Activated T-cell treated with anti-CD3 and anti-CD28 coated beads for 24 hours (primary cell): ENCODE measurements at regions not wholly inside any gene's neighbourhood (a gene's known extent, or its start where the extent isn't known, plus 50 kb on each side); places are given as distances from the start of the nearest gene placed in this dataset.

ENCODE experiments used
- DNase-seq: peaks from one replicate; pipeline ENCODE4 v3.0.0-alpha.2; 2020; ENCODE audit warnings: low read depth

DNA sequence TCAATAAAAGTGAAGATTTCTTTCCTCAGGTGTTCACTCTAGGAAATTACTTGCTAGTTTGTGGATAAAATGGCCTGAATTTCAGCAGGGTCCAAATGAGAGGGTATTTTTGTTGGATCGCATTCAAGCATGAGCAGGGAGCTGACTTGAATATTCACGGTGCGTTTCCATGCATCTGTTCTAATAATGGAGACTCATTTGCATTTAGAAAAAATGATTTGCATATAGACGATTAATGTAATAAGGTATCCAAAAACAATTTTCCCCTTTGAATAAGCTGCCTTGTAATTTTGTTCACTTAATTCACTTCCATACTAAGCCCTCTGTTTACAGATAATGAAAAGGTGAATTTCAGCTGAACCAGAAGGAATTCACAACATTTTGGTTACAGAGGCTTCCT, 130.9 kb upstream of the AJAP1 start:
- DNase-seq: no peak

DNA sequence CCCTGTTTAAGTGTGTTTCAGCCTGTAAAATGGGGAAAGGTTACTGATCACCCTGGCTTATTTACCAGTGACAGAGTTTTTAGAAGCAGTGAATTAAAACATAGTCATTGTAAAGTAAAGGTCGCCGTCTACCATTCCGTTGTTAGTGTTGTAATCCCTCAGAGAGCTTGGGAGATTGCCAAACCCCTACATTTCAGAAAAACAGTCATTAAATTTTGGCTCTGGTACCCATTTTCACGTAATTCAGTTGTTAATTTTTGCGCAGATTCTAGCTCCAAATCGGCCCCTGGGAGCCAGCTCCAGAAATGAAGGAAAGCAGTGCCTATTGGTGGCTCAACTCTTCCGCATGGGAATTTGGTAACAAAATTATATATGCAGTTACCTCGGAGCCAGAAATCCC, 127.7 kb upstream of the AJAP1 start:
- no peak for DNase-seq

DNA sequence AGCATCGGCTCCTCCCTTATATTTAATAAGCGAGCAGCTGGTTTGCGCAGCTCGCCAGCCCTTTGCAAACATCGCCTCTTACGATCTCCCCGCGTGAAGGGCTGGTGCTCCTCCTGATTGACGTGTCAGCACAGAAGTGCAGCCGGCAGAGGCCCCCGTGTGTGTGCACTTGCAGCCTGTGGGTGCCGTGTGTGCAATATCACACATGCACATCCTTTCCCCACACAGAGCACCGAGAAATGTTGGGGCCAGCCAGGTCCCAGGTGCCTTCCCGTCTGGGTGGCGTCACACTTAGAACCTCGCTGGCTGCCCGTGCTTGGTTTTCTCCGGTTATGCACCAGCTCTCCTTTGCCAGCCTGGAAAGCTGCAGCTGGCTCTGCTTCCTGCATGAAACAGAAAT, 126.6 kb upstream of the AJAP1 start:
- no peak for DNase-seq

DNA sequence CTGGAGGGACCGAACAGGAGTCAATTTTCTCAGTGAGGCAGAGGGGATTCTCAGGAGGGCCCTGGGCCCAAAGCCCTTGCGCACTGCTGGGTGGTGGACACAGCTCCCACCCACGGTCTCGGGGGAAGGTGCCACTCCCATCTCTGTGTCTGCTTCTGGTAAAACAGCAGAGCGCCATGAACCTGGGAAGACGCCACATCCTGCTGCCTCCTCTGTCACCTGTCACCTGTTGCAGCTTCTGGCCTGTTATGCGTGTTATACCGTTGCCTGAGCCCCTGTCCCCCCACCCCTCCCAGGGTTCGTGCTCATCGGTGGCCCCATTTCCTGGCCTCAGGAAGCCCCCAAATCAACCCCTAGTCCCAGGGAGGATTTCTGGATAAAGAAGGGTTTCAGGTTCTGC, 125.8 kb upstream of the AJAP1 start:
- no peak for DNase-seq

DNA sequence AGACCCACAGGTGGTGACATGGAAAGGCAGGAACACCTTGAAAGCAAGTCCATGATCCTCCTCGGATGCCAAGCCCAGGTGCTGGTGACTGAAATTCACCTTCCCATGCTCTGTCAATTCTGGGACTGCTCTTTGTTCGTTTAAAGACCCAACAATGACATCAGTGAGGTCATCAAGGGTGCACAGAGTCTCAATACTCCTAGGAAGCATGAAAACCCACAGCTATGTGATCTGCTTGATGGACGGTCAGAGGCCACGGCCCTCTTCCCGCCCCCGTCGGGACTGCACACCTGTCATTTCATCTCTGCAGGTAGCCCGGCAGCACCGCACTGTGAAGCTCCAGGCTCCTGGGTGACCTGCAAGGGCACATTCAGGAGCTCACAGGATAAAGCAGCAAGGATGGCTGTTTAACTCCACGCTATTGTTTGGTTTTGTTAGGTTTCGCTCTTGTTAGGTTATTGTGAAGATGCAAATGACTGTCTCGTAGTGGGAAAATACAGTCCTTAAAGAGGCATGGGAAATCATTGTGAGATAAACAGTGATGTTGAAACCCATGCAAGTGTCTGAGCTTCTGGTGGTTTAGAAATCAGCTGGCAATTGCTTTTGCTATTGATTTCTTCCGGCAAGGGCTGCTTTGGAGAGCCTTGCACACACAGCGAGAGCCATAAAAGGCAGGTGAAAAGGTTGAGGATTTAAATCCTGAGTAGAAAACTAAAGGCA, 124.8 kb upstream of the AJAP1 start:
- no peak for DNase-seq

DNA sequence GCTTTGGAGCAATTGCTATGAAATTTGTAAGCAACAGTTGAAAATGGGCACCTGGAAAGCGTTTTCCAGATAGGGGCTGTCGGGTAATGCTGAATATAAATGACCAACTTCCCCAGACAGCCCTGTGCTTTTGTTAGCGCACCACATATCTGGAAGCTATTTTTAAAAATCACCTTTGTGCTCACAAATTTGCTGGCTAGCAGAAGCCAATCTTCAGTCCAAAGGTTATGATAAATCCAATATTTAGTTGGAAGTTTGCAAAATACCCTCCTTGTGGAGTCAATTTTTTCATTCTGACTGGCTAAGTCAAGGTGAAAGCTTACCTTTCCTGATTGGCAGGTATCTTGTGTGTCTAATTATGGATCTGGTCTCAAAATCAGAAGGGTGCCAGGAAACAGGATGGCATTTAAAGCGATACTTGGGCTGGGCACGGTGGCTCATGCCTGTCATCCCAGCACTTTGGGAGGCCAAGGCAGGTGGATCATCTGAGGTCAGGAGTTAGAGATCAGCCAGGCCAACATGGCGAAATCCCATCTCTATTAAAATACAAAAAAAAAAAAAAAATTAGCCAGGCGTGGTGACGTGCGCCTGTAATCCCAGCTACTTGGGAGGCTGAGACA, 124.1 kb upstream of the AJAP1 start:
- DNase-seq: no peak

DNA sequence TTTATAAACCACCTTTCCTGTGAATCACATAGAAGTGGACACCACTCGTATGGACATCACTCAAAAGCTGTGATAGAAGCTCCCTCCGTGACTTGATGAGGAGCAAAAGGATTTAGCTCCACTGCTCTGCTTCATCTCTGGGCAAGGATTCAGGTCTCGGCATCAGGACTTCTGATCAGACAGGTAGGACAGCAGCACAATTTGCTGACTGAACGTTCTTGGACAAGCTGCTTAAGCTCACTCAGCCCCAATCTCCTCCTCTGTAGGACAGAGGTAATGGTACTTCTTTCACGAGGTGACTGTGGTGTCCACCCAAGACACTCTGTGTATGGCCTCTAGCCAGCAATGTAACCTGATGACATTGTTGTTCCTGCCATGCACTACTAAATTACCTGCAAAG, 122.6 kb upstream of the AJAP1 start:
- DNase-seq: no peak

DNA sequence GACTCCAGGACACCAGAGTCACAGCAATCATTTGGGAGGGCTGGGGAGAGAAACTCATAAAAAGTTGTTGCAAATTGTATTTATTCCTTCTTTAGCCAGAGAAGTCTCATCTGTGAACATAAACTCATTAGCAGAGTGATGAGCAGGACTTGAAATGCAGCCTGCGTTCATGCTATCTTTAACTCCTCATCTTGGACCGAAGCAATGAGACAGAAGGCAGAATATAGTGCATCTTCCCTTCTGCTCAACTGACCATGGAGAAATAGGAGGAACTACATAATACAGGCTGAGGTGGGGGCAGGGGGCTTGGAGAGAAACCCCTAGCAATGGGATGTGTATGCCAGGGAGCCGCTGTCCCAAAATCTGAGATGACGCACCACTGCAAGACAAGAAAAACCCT, 121.8 kb upstream of the AJAP1 start:
- DNase-seq: no peak

DNA sequence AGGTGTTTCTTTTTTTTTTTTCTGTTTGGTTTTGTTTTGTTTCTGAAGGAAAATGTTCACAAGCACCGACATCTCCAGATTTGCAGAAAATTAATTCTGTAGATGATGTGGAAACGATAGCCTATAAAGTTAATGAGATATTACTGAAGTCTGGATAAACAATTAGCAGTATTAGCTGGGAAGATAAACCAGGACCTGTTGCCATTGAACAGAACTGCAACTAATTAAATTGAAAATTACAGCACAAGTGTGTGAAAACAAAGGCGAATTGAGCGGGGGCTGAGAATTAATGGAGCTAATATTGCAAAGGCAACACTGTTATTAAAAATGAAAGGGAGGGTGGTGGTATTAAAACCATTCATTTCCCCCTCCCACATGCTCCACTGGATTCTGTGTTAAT, 107.5 kb upstream of the AJAP1 start:
- DNase-seq: no peak

DNA sequence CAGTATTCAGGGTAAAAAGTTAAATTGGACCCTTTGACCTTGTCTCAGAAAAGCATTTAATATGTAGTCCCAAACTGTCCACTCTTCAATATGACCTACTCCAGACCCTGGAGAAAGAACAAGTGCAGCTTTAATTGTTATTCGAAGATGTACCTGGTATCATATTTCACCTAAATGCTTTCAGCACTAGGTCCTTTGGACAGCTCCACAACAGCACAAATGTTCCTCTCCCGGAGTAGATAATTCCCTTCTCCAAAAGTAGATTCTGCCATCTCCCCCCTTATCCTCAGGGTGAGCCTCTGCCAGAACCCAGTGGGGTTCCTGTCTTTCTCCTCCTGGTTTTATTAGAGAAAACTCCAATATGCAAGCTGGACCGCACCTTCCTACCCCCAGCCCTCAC, 104.5 kb upstream of the AJAP1 start:
- no peak for DNase-seq

DNA sequence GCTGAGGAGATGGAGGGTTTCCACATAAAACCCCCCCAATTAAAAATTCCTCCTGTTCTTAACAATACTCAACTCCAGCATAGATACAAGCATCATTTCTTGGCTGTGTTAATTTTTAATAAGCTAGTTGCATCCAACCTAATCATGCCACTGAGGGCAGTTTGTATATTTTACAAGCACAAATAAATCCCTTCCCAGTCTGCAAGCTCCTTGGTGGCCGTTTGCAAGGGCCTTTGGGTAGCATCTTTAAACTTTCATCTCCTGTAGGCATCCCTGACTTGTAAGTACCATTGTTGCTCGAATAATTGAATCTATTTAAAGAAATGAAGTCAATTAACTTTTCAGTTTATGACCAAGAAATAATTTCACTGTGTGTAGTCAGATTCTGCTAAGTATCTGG, 103.5 kb upstream of the AJAP1 start:
- no peak for DNase-seq

DNA sequence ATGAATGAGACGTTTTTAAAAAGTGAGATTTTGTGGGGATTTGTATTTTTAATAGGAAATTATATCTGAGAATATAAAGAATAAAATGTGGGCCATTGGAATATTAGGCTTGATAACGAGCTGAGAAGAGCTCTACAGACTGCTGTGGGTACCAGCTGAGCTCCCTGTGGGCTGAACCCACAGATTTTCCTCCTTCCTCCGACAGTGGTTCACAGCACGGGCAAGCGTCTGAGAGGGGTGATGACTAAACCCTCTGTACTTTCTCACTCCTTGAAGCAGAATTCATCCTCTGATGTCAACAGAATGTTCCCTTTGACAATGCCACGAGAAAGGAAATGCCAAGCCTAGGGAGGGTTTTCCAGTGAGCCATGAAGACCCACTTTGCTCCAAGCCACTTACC, 102.7 kb upstream of the AJAP1 start:
- DNase-seq: no peak

DNA sequence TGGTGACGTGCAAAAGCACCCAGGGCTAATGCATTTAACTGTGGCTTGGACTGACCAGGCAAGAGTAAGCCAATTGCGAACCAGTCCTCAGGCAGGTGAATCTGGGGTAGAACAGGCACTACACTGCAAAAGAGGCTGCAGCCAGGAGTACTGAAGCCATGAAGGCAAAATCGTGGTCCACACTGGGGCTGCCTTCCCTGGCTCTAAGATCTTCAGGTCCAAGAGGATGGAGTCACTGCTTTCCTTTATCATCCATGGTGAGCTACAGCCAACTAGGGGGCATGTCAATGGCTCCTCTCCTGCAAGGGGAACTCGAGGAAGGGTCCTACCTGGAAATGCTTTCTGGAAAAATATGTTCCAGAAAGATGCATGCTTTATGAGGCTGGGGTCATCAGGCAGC, 100.6 kb upstream of the AJAP1 start:
- no peak for DNase-seq

DNA sequence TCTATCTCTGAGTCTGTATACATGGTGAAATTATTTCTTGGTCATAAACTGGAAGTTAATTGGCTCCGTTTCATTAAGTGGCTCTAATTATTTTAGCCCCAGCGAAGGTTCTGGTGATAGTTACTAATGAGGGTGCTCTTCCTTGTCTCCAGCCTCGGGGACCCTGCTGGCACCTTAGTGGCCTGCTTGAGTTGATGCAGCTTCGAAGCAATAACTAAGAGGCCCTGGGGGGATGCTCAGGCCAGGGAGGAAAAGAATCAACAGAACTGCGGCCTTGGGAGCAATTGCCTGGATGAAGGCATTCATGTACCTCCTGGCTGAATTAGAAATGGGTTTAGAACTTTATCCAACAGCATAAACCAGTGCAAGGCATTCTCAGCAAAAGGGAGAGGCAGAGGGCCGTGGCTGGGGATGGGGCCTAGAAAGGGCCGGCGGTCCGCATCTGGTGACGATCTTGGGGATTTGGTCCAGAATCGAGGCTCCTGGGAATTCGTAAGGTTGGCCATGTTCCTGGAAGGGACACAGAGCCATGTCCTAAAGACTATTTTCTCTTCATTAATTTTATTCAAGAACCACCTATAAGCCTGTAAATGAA, 100.0 kb upstream of the AJAP1 start:
- DNase-seq: no peak

DNA sequence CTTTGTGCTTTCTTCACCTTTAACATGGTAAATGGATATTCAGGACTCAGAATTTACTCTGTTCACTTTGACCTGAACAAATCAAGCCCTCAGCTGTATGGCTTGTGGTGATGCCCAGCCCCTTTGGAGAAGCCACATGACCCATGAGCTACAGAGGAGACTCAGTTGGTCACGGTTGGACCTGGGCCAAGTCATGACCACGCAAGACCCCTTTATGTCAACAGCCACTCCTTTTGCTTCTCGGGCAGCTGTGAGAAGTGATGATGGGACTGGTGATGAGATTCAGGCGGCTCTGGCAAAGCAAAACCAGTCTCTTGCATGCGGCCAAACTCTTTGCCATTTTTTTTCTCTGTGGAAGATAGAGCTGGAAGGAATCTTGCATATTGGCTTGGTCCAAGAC, 96.5 kb upstream of the AJAP1 start:
- no peak for DNase-seq

DNA sequence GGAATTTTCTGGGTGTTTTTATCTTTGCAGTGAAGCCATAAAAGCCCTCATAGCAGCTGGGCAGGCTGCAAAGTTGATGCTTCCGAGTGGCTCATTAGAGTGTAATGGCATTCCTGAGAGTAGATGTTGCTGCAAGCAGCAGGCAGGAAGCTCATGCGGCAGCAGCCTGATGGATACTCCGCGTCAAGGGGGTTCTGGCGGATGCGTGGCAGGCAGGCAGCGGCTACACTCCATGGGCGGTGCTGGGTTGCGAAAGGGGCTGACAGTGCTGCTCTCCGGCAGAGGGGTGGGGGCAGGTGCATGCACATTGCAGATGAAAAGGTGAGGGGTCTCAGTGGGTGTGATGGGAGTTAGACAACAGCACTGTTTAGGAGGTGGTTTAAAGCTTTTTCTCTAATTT, 93.2 kb upstream of the AJAP1 start:
- DNase-seq: no peak

DNA sequence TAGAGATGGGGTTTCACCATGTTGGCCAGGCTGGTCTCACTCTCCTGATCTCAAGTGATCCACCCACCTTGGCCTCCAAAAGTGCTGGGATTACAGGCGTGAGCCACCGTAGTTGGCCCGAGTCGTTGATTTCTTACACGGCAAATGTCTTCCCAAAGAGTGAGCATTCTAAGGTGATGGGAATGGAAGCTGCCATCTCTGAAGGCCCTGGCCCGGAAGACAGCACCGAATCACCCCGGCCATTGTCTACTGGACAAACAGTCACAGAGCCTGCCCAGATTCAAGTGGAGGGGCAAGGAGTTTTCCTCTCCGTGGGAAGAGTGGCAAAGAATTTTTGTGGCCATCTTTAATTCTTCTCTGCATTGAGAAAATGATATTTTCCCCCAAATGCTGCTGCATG, 92.1 kb upstream of the AJAP1 start:
- no peak for DNase-seq

DNA sequence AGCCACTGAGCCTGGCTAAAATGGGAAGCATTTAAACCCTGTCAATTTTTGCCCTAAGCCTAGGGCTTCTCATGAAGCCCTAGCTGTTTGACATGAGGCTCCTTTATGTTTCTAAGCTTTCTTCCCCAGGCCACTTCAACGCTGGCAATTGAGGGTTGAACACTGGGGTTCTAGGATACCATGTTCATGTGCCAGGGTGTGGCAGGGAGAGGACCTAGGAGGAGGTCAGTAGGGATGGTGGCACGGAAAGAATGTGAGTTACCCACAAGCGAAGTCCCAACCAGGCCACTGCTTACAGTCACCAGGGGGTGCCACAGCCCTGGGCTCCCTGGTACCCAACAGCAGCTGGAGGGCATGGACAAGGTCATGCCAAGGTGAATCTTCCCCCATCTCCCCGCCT, 90.8 kb upstream of the AJAP1 start:
- no peak for DNase-seq

DNA sequence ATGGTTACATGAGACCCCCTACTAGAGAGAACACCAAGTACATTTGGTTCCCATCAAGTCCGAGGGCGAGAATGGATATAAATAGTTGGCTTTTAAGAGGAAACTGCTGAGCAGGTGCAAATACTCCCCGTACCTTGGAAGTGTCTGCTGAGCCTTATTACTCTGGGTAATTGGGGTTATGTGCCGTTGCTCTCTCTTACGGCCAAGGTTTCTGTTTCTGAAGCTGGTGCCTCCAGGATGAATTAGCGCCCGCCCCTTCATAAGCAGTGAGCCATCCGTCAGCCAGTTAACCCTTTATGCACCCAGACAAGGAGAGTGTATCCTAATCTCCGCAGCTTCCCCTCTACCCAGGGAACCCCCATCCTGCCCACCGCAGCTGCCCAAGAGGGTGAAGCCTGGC, 90.4 kb upstream of the AJAP1 start:
- DNase-seq: no peak

DNA sequence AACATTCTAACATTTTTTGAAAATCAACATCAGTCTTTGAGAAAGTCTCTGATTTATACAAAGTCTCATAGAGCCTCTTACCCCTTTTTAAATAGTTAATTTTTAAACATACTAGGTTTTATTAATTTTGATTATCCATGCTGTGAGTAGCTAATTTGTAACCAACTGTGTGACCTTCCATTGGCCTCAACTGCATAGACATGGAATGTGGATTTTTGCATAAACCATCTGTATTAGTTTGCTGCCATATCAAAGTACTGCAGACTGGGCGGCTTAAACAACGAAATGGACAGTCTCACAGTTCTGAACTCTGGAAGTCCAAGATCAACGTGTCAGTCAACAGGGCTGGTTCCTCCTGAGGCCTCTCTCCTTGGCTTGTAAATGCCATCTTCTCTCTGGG, 89.2 kb upstream of the AJAP1 start:
- DNase-seq: no peak

DNA sequence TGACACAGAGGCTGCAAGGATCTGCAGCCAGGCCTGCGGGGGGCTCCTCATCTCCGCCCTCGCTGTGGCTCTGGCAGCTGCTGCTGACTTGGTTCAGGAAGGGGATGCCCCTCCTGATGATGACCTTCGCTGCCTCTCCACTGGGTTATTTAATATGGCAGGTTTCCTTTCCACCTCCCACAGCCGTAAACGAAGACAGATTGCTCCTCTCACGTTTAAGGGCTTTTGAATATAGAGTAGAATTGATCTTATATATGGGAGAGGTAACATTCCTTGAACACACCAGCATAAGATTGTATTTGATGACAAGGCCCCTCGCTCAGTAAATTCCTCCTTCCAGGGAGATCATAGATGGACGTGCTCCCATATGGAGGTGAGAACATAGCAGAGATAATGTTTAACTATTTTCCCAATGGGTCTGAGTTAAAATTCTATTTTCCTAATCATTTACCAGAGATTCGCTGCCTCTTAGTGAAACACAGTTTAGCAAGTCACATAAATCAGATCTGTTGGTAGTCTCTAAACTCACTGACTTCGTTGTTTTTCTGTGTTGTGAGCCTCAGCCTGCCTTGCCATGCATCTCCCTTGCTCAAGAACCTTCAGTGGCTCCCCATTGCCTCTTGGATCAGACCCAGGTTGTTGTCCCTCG, 88.5 kb upstream of the AJAP1 start:
- DNase-seq: no peak

DNA sequence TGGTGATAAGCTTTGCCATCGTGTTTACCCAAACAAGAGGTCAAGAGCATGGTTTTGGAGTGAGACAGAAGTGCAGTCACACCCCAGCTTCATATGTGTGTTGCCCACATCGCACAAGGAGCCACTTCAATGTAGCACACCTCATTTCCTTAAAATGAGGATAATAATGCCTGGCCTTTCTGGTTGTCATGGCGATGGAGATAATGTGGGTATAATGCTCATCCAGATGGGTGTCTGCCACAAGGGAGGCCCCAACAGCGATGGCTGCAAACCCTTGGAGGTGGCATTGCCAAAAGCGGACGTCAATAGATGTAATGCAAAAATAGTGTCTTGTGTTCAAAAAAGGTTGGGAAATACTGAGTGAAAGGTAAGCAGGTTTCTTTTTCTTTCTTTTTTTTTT, 83.1 kb upstream of the AJAP1 start:
- DNase-seq: no peak

DNA sequence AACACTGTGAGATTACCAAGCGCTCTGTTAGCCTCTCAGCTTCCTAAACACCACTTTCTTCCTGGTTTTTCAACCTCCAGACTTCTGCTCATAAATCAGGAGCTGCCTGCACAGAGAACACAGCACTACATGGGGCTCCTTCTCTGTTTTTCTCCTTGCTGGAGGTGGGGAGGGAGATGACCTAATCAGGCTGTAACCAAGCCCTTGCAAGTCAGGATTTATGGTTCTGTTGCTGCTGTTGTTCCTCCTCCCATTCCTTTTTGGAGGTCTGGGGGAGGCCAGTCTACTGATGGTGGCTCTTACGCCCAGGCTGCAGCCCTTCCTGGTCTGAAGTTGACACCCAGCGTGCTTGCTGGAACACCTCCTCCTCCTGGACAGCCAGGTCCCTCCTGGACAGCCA, 80.9 kb upstream of the AJAP1 start:
- DNase-seq: no peak

DNA sequence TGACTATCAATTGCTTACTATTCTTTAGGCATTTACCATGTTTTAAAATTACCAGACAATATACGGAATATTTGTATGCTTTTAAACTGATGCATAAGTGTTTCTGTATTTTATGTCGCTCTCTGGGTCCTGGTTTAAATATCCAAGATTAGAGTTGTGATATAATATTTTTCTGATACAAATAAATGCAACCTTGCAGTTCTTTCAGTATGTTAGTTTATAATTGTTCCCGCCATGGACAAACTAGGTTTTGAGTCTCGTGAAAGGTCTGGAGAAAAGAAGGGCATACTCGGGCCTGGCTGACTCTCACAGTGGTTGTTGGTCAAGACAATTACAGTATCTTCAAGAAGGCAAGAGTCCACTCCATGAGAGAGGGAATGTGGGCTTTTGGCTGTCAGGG, 72.6 kb upstream of the AJAP1 start:
- no peak for DNase-seq
